Type B pancreatic cell (in vitro differentiated cells): ENCODE measurements at regions not wholly inside any gene's neighbourhood (a gene's known extent, or its start where the extent isn't known, plus 50 kb on each side); places are given as distances from the start of the nearest gene placed in this dataset.
A peak's percentile ranks its signal among the peaks of the same experiment; 100 is the strongest.

Source experiments
- DNase-seq: peaks from one replicate; pipeline ENCODE4 v3.0.0; 2021; ENCODE audit warnings: mixed read lengths; ENCODE audit not compliant: unreplicated experiment; ENCODE audit errors: extremely low spot score
- H3K27ac Mint-ChIP-seq: 2 replicates; pipeline ENCODE4 v1.8.0; 2021; ENCODE audit warnings: mild to moderate bottlenecking, mixed read lengths
- H3K27me3 Mint-ChIP-seq: 2 replicates; pipeline ENCODE4 v1.8.0; 2021; ENCODE audit warnings: mixed read lengths
- H3K36me3 Mint-ChIP-seq: 2 replicates; pipeline ENCODE4 v1.8.0; 2021; ENCODE audit warnings: mixed read lengths
- H3K4me1 Mint-ChIP-seq: one replicate; pipeline ENCODE4 v1.8.0; 2021; ENCODE audit warnings: mixed read lengths; ENCODE audit not compliant: unreplicated experiment
- H3K4me3 Mint-ChIP-seq: 2 replicates; pipeline ENCODE4 v1.8.0; 2021; ENCODE audit warnings: mild to moderate bottlenecking, mixed read lengths
- H3K9me3 Mint-ChIP-seq: 2 replicates; pipeline ENCODE4 v1.8.0; 2021; ENCODE audit warnings: mixed read lengths
- TF ChIP-seq, protein P1 (sequence below): fragments of 200-600 bp; sonication (generic); conservative IDR thresholded peaks from 2 replicates; pipeline ENCODE4 v1.5.0; 2021; ENCODE audit warnings: antibody characterized with exemption, mild to moderate bottlenecking

DNA sequence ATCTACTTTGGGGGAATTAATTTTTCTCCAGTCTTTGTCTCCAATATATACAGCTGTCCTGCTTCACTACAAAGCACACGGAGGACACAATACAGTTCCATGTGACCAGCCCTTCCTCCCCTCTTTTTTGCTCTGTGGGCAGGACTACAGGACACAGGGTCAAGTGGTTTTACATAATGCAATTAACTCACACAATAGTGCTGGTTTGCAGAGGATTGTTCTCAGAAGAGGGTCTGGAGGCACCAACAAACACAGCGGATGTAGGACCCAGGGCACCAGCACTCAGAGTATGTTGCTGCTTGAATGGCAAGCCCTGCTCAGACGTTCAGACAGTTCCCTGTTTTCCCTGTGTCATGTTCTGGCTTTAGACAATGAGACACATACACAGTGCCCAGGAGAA is 52.0 kb upstream of the NPTX2 start:
- Mint-ChIP-seq H3K36me3 (no peaks in the 10 kb centered on the region), H3K27ac (no peak overlapping the region), H3K9me3 (peaks cover 6% of the 10 kb centered on the region), H3K4me1 (peaks cover 5% of the 10 kb centered on the region), H3K27me3 (peaks cover 14% of the 10 kb centered on the region), H3K4me3 (no peak overlapping the region)
- TF ChIP-seq, protein P1, sequence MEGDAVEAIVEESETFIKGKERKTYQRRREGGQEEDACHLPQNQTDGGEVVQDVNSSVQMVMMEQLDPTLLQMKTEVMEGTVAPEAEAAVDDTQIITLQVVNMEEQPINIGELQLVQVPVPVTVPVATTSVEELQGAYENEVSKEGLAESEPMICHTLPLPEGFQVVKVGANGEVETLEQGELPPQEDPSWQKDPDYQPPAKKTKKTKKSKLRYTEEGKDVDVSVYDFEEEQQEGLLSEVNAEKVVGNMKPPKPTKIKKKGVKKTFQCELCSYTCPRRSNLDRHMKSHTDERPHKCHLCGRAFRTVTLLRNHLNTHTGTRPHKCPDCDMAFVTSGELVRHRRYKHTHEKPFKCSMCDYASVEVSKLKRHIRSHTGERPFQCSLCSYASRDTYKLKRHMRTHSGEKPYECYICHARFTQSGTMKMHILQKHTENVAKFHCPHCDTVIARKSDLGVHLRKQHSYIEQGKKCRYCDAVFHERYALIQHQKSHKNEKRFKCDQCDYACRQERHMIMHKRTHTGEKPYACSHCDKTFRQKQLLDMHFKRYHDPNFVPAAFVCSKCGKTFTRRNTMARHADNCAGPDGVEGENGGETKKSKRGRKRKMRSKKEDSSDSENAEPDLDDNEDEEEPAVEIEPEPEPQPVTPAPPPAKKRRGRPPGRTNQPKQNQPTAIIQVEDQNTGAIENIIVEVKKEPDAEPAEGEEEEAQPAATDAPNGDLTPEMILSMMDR, result no peak
- no peak for DNase-seq

DNA sequence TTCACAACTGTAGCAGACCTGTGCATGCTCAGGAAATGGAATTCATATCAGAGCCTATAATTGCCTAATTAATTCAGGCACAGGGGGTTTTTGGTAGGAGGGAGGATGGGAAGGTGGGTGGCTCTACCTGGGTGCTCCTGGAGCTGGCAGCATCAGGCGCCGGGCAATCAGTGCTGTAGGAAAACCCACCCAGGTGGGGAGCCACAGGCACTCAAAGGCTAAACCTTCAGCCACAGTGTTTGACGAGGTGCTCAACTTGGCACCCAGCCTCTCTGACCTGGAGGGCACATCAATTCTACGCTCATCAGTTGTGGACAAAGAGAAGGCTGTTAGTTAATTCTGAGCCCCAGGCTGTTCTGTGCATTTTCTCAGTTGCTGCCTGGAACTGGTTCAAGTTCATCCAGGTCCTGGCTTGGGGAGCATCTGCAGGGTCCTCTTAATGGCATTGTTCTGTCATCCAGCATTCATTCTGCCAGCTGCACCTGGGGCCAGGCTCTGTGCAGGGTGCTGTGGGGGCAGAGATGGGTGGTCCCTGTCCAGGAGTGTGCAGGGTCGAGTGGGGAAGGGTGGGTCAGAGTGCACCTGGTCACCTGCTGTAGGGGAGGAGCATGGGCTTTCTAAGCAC is 54.1 kb upstream of the NPTX2 start:
- Mint-ChIP-seq H3K27ac (no peak overlapping the region), H3K36me3 (no peaks in the 10 kb centered on the region), H3K4me1 (peaks cover 11% of the 10 kb centered on the region), H3K4me3 (no peak overlapping the region), H3K9me3 (peaks cover 10% of the 10 kb centered on the region), H3K27me3 (peaks cover 11% of the 10 kb centered on the region)
- TF ChIP-seq, protein P1, result no peak
- no peak for DNase-seq

DNA sequence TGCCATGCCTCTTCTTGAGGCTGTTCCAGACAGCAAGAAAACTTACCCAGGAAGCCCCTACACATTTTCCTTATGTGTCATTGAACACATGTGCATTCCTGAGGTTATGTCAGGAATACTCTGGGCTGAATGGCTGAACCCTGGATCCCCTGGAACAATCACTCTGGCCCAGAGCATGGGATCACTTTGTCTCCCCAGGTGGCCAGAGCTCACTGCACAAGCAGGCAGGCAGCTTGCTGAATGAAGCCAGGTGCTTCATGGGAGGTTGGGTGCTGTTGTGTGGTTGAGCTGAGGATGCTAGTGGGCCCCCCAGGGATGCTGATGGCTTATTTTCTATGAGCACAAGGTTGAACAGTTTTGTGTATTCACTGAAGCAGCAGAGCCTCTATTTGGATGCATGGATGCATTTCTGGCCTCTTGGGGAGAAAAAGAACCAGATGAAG is 54.7 kb upstream of the NPTX2 start:
- H3K36me3 Mint-ChIP-seq, result no peaks in the 10 kb centered on the region
- TF ChIP-seq, protein P1, result no peak
- no peak overlapping the region for H3K27ac Mint-ChIP-seq
- peaks cover 11% of the 10 kb centered on the region for H3K4me1 Mint-ChIP-seq
- DNase-seq, result no peak
- H3K4me3 Mint-ChIP-seq, result no peak overlapping the region
- peaks cover 9% of the 10 kb centered on the region for H3K27me3 Mint-ChIP-seq
- H3K9me3 Mint-ChIP-seq, result peaks cover 10% of the 10 kb centered on the region

GRCh38 chr7:98559958-98560357 is 57.1 kb upstream of the NPTX2 start:
- Mint-ChIP-seq H3K36me3 (no peaks in the 10 kb centered on the region), H3K27me3 (peaks cover 7% of the 10 kb centered on the region), H3K4me1 (peaks cover 11% of the 10 kb centered on the region), H3K27ac (peak overlapping the region; percentile 47), H3K4me3 (no peak overlapping the region), H3K9me3 (peaks cover 10% of the 10 kb centered on the region)
- no peak for DNase-seq
- TF ChIP-seq, protein P1, result no peak

DNA sequence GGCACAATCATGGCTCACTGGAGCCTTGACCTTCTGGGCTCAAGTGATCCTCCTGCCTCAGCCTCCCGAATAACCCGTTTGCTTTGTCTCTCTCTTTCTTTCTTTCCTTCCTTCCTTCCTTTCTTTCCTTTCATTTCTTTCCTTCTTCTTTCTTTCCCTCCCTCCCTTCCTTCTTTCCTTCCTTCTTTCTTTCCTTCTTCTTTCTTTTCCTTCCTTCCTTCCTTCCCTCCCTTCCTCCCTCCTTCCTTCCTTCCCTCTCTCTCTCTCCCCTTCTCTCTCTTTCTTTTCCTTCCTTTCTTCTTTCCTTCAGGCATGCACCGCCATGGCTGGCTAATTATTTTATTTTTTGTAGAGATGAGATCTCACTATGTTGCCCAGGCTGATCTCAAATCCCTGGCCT is 57.9 kb upstream of the NPTX2 start:
- Mint-ChIP-seq H3K4me1 (peaks cover 11% of the 10 kb centered on the region), H3K27ac (no peak overlapping the region), H3K27me3 (peaks cover 4% of the 10 kb centered on the region), H3K9me3 (peaks cover 10% of the 10 kb centered on the region), H3K36me3 (no peaks in the 10 kb centered on the region), H3K4me3 (no peak overlapping the region)
- DNase-seq, result no peak
- TF ChIP-seq, protein P1, result no peak
